ENCODE measurements at regions not wholly inside any gene's neighbourhood (a gene's known extent, or its start where the extent isn't known, plus 50 kb on each side); places are given as distances from the start of the nearest gene placed in this dataset.
"Not testable (repeated sequence)": the region's sequence is repeated elsewhere in the genome, so short reads cannot be mapped to it uniquely, and the experiment has no call there.

DNA sequence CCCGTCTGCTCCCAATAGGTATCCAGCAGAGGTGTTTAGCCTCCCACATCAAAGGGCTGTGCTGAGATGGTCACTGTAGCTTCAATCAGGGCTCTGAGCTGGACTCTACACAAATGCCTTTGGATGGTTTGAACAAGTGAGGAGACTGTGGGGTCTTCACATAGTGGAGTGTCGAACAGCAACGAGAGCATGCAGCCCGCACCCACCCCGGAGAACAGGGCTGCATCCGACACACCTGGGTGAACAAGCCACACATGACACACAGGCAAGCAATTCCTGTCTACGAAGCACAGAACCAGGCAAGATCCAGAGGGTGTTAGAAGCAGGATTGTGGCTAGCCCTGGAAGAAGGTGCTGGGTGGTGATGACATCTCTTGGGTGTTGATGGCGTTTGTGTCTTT is 58.0 kb upstream of the FGF3 start:
- H3K9me3 ChIP-seq (ENCODE audit: low read depth): no peaks in the 10 kb centered on the region
- H3K27ac ChIP-seq: no peak overlapping the region
- WGBS (ENCODE audit: low lambda C conversion rate, missing lambda C conversion rate): 92% methylated on average over 8 of the region's 8 CpGs
- H3K27me3 ChIP-seq: no peaks in the 10 kb centered on the region
- H3K4me2 ChIP-seq: no peak overlapping the region
- no peak for DNase-seq (ENCODE audit: low spot score)
- no peaks in the 10 kb centered on the region for H4K20me1 ChIP-seq (ENCODE audit: insufficient read depth, poor library complexity, severe bottlenecking)
- H3K4me1 ChIP-seq (ENCODE audit: insufficient read depth): no peaks in the 10 kb centered on the region
- no peaks in the 10 kb centered on the region for H3K36me3 ChIP-seq (replicated peaks; ENCODE audit: insufficient read depth, low read depth)
- H2AFZ ChIP-seq: no peak overlapping the region
- H3K9me2 ChIP-seq (replicated peaks; ENCODE audit: insufficient read depth): no peaks in the 10 kb centered on the region
- H3K79me2 ChIP-seq: no peaks in the 10 kb centered on the region
- H3K4me3 ChIP-seq: no peak overlapping the region
- no peak for TF ChIP-seq CTCF (IDR thresholded peaks at IDR 0.05; ENCODE audit: poor library complexity)
- no peak for TF ChIP-seq EZH2 (IDR thresholded peaks at IDR 0.05; ENCODE audit: borderline replicate concordance)
- TF ChIP-seq EZH2phosphoT487 (IDR thresholded peaks at IDR 0.05; ENCODE audit: low read depth, severe bottlenecking, unreplicated experiment): no peak

DNA sequence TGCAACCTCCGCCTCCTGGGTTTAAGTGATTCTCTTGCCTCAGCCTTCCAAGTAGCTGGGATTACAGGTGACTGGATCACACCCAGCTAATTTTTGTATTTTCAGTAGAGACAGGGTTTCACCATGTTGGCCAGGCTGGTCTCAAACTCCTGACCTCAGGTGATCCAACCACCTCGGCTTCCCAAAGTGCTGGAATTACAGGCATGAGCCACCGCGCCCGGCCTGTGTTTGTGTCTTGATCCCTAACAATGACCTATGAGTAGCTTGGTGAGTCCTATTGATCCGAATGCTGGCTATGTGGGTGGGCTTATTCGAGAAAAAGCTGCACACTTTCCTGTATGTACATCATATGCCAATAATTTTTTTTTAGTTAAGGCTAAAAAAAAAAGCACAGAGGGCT is 58.5 kb upstream of the FGF3 start:
- not testable (repeated sequence) for H3K4me3 ChIP-seq; H3K9me3 ChIP-seq (ENCODE audit: low read depth); H3K4me2 ChIP-seq; H3K79me2 ChIP-seq; DNase-seq (ENCODE audit: low spot score); H4K20me1 ChIP-seq (ENCODE audit: insufficient read depth, poor library complexity, severe bottlenecking); H3K27ac ChIP-seq; H3K36me3 ChIP-seq (replicated peaks; ENCODE audit: insufficient read depth, low read depth); H3K4me1 ChIP-seq (ENCODE audit: insufficient read depth); H3K9me2 ChIP-seq (replicated peaks; ENCODE audit: insufficient read depth); H3K27me3 ChIP-seq; H2AFZ ChIP-seq
- 90% methylated on average over 7 of the region's 7 CpGs for WGBS (ENCODE audit: low lambda C conversion rate, missing lambda C conversion rate)

GRCh38 chr11:69878144-69878883 is 59.1 kb upstream of the FGF3 start:
- no peak overlapping the region for H2AFZ ChIP-seq
- TF ChIP-seq CTCF (IDR thresholded peaks at IDR 0.05; ENCODE audit: poor library complexity) (no peak), EZH2 (IDR thresholded peaks at IDR 0.05; ENCODE audit: borderline replicate concordance) (no peak), EZH2phosphoT487 (IDR thresholded peaks at IDR 0.05; ENCODE audit: low read depth, severe bottlenecking, unreplicated experiment) (no peak)
- H3K4me1 ChIP-seq (ENCODE audit: insufficient read depth): no peaks in the 10 kb centered on the region
- H3K79me2 ChIP-seq: no peaks in the 10 kb centered on the region
- H3K9me3 ChIP-seq (ENCODE audit: low read depth): no peaks in the 10 kb centered on the region
- H3K4me2 ChIP-seq: no peak overlapping the region
- WGBS (ENCODE audit: low lambda C conversion rate, missing lambda C conversion rate): 95% methylated on average over 12 of the region's 12 CpGs
- H4K20me1 ChIP-seq (ENCODE audit: insufficient read depth, poor library complexity, severe bottlenecking): no peaks in the 10 kb centered on the region
- no peaks in the 10 kb centered on the region for H3K9me2 ChIP-seq (replicated peaks; ENCODE audit: insufficient read depth)
- no peak overlapping the region for H3K27ac ChIP-seq
- no peak for DNase-seq (ENCODE audit: low spot score)
- H3K27me3 ChIP-seq: no peaks in the 10 kb centered on the region
- no peaks in the 10 kb centered on the region for H3K36me3 ChIP-seq (replicated peaks; ENCODE audit: insufficient read depth, low read depth)
- no peak overlapping the region for H3K4me3 ChIP-seq

DNA sequence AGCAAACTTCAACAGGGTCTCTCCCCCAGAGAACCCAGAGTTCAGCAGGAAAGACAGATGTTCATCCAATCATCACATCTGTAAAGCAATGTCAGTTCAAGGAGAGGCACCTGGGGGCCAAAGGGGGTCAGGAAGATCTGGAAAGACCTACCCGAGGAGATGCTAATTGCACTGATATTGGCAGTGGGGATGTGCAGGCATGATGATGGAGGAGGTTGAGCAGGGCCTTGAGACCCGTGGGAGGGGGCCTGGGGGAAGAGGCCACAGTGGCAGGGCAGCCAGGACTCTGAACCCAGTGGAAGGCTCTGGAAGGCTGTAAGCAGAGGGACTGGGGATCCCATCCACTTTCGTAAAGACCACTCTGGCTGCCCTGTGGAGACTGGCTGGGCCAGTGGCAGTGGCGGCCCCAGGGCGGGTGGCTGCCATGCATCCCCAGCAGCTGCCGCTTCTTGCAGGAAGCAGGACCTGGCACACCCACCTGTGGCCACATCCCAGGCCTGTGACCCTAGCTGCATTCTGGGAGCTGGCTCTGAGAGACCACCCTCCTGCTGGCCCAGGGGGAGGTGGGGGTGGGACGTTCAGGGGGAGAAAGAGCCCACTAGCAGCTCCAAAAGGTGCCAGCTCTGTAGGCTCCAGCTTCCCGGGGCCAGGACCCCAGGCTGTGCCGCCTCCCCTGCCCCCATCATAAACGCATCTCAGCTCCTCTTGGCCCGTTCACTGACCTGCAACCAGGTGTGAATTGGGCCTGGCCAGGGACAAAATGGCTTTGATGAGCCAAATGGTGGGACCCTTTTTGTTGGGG is 59.9 kb upstream of the FGF3 start:
- H3K4me1 ChIP-seq (ENCODE audit: insufficient read depth): no peaks in the 10 kb centered on the region
- H2AFZ ChIP-seq: no peak overlapping the region
- no peak overlapping the region for H3K4me3 ChIP-seq
- no peaks in the 10 kb centered on the region for H3K9me2 ChIP-seq (replicated peaks; ENCODE audit: insufficient read depth)
- 72% methylated on average over 11 of the region's 11 CpGs for WGBS (ENCODE audit: low lambda C conversion rate, missing lambda C conversion rate)
- DNase-seq (ENCODE audit: low spot score): no peak
- TF ChIP-seq CTCF (IDR thresholded peaks at IDR 0.05; ENCODE audit: poor library complexity) (no peak), EZH2phosphoT487 (IDR thresholded peaks at IDR 0.05; ENCODE audit: low read depth, severe bottlenecking, unreplicated experiment) (no peak), EZH2 (IDR thresholded peaks at IDR 0.05; ENCODE audit: borderline replicate concordance) (no peak)
- H3K27ac ChIP-seq: no peak overlapping the region
- no peaks in the 10 kb centered on the region for H3K27me3 ChIP-seq
- no peaks in the 10 kb centered on the region for H3K36me3 ChIP-seq (replicated peaks; ENCODE audit: insufficient read depth, low read depth)
- H3K9me3 ChIP-seq (ENCODE audit: low read depth): no peaks in the 10 kb centered on the region
- no peaks in the 10 kb centered on the region for H3K79me2 ChIP-seq
- H4K20me1 ChIP-seq (ENCODE audit: insufficient read depth, poor library complexity, severe bottlenecking): no peaks in the 10 kb centered on the region
- H3K4me2 ChIP-seq: no peak overlapping the region

All from hepatocyte (in vitro differentiated cells).